ENCODE measurements at regions not wholly inside any gene's neighbourhood (a gene's known extent, or its start where the extent isn't known, plus 50 kb on each side); places are given as distances from the start of the nearest gene placed in this dataset.
A peak's percentile ranks its signal among the peaks of the same experiment; 100 is the strongest.
"Not testable (repeated sequence)": the region's sequence is repeated elsewhere in the genome, so short reads cannot be mapped to it uniquely, and the experiment has no call there.

DNA sequence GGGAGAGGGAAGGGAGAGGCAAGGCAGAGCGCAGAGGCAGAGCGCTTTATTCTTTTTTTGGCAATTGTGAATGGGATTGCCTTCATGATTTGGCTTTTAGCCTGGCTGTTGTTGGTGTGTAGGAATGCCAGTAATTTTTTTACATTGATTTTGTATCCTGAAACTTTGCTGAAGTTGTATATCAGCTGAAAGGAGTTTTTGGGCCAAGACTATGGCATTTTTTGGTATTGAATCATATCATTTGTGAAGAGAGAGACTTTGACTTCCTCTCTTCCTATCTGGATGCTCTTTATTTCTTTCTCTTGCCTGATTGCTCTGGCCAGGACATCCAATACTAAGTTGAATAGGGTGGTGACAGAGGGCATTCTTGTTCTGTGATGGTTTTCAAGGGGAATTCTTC lies 291.3 kb downstream of the REEP3 start:
- Histone ChIP-seq H3K4me1 (no peaks in the 10 kb centered on the region), H3K27me3 (no peaks in the 10 kb centered on the region), H3K36me3 (replicated peaks in 1 of 2; ENCODE audit: insufficient read depth in 1 of 2, low read depth in 2 of 2) (no peaks in the 10 kb centered on the region), H3K27ac (no peak overlapping the region), H3K4me3 (no peak overlapping the region), H3K9me3 (no peaks in the 10 kb centered on the region)
- DNase-seq (no peak), ATAC-seq (no peak)
- no peak for TF ChIP-seq POLR2A (IDR thresholded peaks at IDR 0.05)
- TF ChIP-seq, protein P1, sequence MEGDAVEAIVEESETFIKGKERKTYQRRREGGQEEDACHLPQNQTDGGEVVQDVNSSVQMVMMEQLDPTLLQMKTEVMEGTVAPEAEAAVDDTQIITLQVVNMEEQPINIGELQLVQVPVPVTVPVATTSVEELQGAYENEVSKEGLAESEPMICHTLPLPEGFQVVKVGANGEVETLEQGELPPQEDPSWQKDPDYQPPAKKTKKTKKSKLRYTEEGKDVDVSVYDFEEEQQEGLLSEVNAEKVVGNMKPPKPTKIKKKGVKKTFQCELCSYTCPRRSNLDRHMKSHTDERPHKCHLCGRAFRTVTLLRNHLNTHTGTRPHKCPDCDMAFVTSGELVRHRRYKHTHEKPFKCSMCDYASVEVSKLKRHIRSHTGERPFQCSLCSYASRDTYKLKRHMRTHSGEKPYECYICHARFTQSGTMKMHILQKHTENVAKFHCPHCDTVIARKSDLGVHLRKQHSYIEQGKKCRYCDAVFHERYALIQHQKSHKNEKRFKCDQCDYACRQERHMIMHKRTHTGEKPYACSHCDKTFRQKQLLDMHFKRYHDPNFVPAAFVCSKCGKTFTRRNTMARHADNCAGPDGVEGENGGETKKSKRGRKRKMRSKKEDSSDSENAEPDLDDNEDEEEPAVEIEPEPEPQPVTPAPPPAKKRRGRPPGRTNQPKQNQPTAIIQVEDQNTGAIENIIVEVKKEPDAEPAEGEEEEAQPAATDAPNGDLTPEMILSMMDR (IDR thresholded peaks at IDR 0.05) = no peak
- 50 to 83% methylated on average over 1 of the region's 2 CpGs for WGBS, 2 donors
- intact Hi-C loops (cut with DNase I) = no loop called here

DNA sequence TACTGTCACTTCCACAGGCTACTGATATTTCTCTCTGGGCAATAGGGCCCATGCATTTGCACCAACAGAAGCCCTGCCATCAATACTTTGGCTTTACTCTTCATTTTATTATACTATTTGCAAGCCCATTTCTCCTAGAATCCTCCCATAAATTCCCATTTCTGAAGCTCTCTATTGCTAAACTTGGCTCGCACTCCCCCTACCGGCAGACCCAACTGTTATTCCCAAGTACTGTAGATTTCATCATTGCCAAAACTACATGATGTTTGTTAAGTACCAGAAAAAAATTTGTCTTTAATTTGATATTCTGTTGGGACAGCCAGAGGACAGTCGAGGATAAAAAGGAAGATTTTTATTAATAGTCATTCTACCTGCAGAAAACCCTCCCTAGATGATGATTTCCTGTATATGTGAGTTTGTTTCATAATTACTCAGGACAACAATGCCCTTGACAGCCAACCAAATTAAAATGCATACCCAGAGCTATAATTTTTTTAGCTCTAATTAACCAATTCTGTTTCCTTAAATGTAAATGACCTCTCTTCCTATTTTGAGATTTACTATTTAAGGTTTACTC lies 298.6 kb downstream of the REEP3 start:
- ATAC-seq (peak; percentile 53), DNase-seq (peak; percentile 68 to 81 (median 74))
- H3K4me1 ChIP-seq = no peaks in the 10 kb centered on the region
- no peaks in the 10 kb centered on the region for H3K27me3 ChIP-seq
- no peaks in the 10 kb centered on the region for H3K36me3 ChIP-seq (replicated peaks in 1 of 2; ENCODE audit: insufficient read depth in 1 of 2, low read depth in 2 of 2)
- H3K9me3 ChIP-seq = peaks cover 0 to 5% (median 0%) of the 10 kb centered on the region in 3 donors
- no peak overlapping the region for H3K4me3 ChIP-seq
- intact Hi-C loops (cut with DNase I) = no loop called here
- no peak for TF ChIP-seq POLR2A (IDR thresholded peaks at IDR 0.05)
- TF ChIP-seq, protein P1 (IDR thresholded peaks at IDR 0.05) = peak; percentile 57 to 67 (median 63)
- 0 to 3% methylated on average over 3 of the region's 3 CpGs for WGBS, 2 donors
- no peak overlapping the region for H3K27ac ChIP-seq

DNA sequence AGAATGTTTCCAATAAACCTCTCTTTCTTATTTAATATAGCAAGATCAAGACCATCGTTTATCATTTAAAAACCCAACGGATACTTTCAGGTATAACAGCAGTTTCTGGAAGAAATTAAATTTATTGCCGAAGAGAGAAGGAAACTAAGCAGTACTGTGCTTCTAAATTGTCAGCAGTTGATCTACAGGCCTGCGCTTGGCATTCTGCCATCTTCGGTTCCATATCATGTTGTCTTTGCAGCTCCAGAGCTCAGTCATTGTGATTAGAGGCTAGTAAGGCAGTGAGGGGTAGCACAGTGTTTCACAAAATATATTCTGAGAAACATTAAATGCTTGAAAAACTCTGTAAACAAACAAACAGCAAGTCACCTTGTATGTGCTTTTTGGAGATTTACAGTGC lies 301.3 kb downstream of the REEP3 start:
- Histone ChIP-seq H3K9me3 (peaks cover 0 to 5% (median 0%) of the 10 kb centered on the region in 3 donors), H3K4me3 (no peak overlapping the region), H3K4me1 (no peaks in the 10 kb centered on the region), H3K36me3 (replicated peaks in 1 of 2; ENCODE audit: insufficient read depth in 1 of 2, low read depth in 2 of 2) (no peaks in the 10 kb centered on the region), H3K27ac (no peak overlapping the region), H3K27me3 (no peaks in the 10 kb centered on the region)
- ATAC-seq (no peak), DNase-seq (no peak)
- 59 to 64% methylated on average over 5 of the region's 5 CpGs for WGBS, 2 donors
- intact Hi-C loops (cut with DNase I) = no loop called here
- TF ChIP-seq POLR2A (IDR thresholded peaks at IDR 0.05) = no peak
- TF ChIP-seq, protein P1 (IDR thresholded peaks at IDR 0.05) = no peak

DNA sequence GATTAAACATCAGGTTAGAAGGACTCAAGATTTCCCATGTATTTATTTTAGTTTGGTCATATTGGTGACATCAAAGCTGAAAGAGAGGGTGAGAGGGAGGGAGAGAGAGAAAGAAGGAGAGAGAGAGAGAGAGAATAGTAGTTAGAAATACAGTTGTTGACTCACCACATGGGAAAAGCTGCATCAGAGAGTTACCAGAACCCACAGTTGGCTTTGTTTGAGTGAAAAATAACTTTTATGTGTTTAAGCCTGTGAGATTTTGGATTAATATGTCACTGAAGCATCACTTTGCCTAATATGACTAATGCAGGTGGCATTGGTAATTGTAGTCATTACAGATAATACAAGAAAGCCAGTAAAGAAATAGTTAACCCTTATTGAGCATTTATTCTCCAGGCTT lies 303.9 kb downstream of the REEP3 start:
- no peak overlapping the region for H3K27ac ChIP-seq
- no peaks in the 10 kb centered on the region for H3K36me3 ChIP-seq (replicated peaks in 1 of 2; ENCODE audit: insufficient read depth in 1 of 2, low read depth in 2 of 2)
- H3K9me3 ChIP-seq = peaks cover 0 to 5% (median 0%) of the 10 kb centered on the region in 3 donors
- H3K4me3 ChIP-seq = no peak overlapping the region
- no peak for TF ChIP-seq POLR2A (IDR thresholded peaks at IDR 0.05)
- TF ChIP-seq, protein P1 (IDR thresholded peaks at IDR 0.05) = no peak
- H3K27me3 ChIP-seq = no peaks in the 10 kb centered on the region
- DNase-seq = no peak
- no peaks in the 10 kb centered on the region for H3K4me1 ChIP-seq
- ATAC-seq = no peak
- intact Hi-C loops (cut with DNase I) = no loop called here

DNA sequence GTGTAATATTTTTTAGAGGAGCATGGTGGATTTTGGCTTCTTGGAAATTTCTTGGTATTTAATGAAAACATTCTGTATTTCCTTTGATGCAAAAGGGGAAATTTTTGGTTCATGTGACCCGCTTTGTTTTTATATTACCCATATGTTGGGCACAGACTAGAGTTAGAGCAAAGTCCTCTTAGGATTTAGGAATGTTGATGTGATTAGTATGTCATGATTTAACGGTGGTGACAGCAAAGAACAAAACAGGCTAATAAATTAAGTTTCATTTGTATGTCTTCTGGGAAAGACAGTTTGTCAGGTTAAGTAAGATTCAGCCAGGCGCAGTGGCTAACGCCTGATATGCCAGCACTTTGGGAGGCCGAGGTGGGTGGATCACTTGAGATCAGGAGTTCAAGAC lies 304.6 kb downstream of the REEP3 start:
- Histone ChIP-seq H3K4me1 (no peaks in the 10 kb centered on the region), H3K4me3 (no peak overlapping the region), H3K27me3 (no peaks in the 10 kb centered on the region), H3K36me3 (replicated peaks in 1 of 2; ENCODE audit: insufficient read depth in 1 of 2, low read depth in 2 of 2) (no peaks in the 10 kb centered on the region), H3K9me3 (peaks cover 0 to 5% (median 0%) of the 10 kb centered on the region in 3 donors), H3K27ac (no peak overlapping the region)
- TF ChIP-seq POLR2A (IDR thresholded peaks at IDR 0.05) = no peak
- TF ChIP-seq, protein P1 (IDR thresholded peaks at IDR 0.05) = no peak
- ATAC-seq (no peak), DNase-seq (no peak)
- WGBS, 2 donors = 67% methylated on average over 5 of the region's 5 CpGs
- intact Hi-C loops (cut with DNase I) = no loop called here

DNA sequence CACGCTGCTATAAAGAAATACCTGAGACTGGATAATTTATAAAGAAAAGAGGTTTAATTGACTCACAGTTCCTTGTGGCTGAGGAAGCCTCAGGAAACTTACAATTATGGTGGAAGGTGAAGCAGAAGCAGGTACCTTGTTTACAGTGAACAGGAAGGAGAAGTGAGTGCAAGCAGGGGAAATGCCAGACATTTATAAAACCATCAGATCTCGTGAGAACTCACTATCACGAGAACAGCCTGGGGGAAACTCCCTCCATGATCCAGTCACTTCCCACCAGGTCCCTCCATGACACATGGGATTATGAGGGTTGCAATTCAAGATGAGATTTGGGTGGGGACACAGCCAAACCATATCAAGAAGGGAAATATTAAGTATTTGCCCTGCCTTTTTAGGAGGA lies 305.8 kb downstream of the REEP3 start:
- H3K9me3 ChIP-seq; H3K4me1 ChIP-seq; DNase-seq; H3K27ac ChIP-seq; ATAC-seq; H3K4me3 ChIP-seq; H3K36me3 ChIP-seq (replicated peaks in 1 of 2; ENCODE audit: insufficient read depth in 1 of 2, low read depth in 2 of 2); intact Hi-C loops (cut with DNase I); H3K27me3 ChIP-seq: not testable (repeated sequence)
- 52 to 70% methylated on average over 3 of the region's 3 CpGs for WGBS, 2 donors

Data from body of pancreas (tissue), 4 donors.